Thoracic aorta (tissue), 2 donors: ENCODE measurements at regions not wholly inside any gene's neighbourhood (a gene's known extent, or its start where the extent isn't known, plus 50 kb on each side); places are given as distances from the start of the nearest gene placed in this dataset.

Experiments used
- ATAC-seq: fragments of 150-250 bp; one replicate; pipeline ENCODE4 v1.8.0; 2017; ENCODE audit warnings: low read depth; ENCODE audit not compliant: insufficient number of reproducible peaks, low FRiP score
- DNase-seq: peaks from one replicate; pipeline ENCODE4 v3.0.0-alpha.2; 2020; ENCODE audit warnings: low spot score
- H3K27ac ChIP-seq, 2 donors: fragments of 200-600 bp; sonication (generic); 1 replicate in 1 of 2; 2 replicates in 1 of 2; pipeline ENCODE4 v1.5.1; 2016; ENCODE audit warnings: mild to moderate bottlenecking in 2 of 2, moderate library complexity in 2 of 2
- H3K27me3 ChIP-seq: fragments of 200-600 bp; sonication (generic); replicated peaks from 2 replicates; pipeline ENCODE4 v1.6.0; 2016; ENCODE audit warnings: mild to moderate bottlenecking; ENCODE audit not compliant: insufficient read depth
- H3K36me3 ChIP-seq: fragments of 200-600 bp; sonication (generic); one replicate; pipeline ENCODE4 v1.5.1; 2016
- H3K4me1 ChIP-seq, 2 donors: fragments of 200-600 bp; sonication (generic); 1 replicate in 1 of 2; 2 replicates in 1 of 2; pipeline versions ENCODE4 v1.5.1 to v1.6.0; 2016; ENCODE audit warnings: low read depth in 2 of 2, mild to moderate bottlenecking in 1 of 2; ENCODE audit not compliant: control insufficient read depth in 1 of 2
- H3K4me3 ChIP-seq: fragments of 200-600 bp; sonication (generic); 2 replicates; pipeline ENCODE4 v1.5.1; 2016; ENCODE audit warnings: mild to moderate bottlenecking
- H3K9me3 ChIP-seq: fragments of 200-600 bp; sonication (generic); 2 replicates; pipeline ENCODE4 v1.5.1; 2016
- CTCF ChIP-seq: fragments of 200-600 bp; sonication (generic); IDR thresholded peaks from one replicate; pipeline ENCODE4 v1.5.1; 2019; ENCODE audit warnings: antibody characterized with exemption

GRCh38 chr2:152971685-152972084 is 253.3 kb downstream of the ARL6IP6 start:
- DNase-seq (no peak), ATAC-seq (no peak)
- no peaks in the 10 kb centered on the region for H3K36me3 ChIP-seq
- no peaks in the 10 kb centered on the region for H3K4me1 ChIP-seq
- H3K27me3 ChIP-seq, result no peaks in the 10 kb centered on the region
- H3K4me3 ChIP-seq, result no peak overlapping the region
- no peak for TF ChIP-seq CTCF
- H3K27ac ChIP-seq, result no peak overlapping the region
- H3K9me3 ChIP-seq, result no peaks in the 10 kb centered on the region

- no peaks in the 10 kb centered on the region for H3K9me3 ChIP-seq
- no peak for ATAC-seq
- H3K4me3 ChIP-seq, result no peak overlapping the region
- H3K27ac ChIP-seq, result no peak overlapping the region
- H3K36me3 ChIP-seq, result no peaks in the 10 kb centered on the region
- no peaks in the 10 kb centered on the region for H3K4me1 ChIP-seq
- no peaks in the 10 kb centered on the region for H3K27me3 ChIP-seq
- no peak for DNase-seq
- no peak for TF ChIP-seq CTCF
Observed at GRCh38 chr2:152962446-152962845, 244.0 kb downstream of the ARL6IP6 start.

- Histone ChIP-seq H3K4me1 (no peaks in the 10 kb centered on the region), H3K4me3 (no peak overlapping the region), H3K27me3 (no peaks in the 10 kb centered on the region), H3K36me3 (no peaks in the 10 kb centered on the region), H3K27ac (no peak overlapping the region), H3K9me3 (no peaks in the 10 kb centered on the region)
- no peak for ATAC-seq
- no peak for DNase-seq
- no peak for TF ChIP-seq CTCF
Observed at GRCh38 chr2:152961351-152961750, 242.9 kb downstream of the ARL6IP6 start.

GRCh38 chr2:152950126-152950525 is 231.7 kb downstream of the ARL6IP6 start:
- no peak overlapping the region for H3K4me3 ChIP-seq
- DNase-seq (no peak), ATAC-seq (no peak)
- H3K4me1 ChIP-seq, result no peaks in the 10 kb centered on the region
- H3K27ac ChIP-seq, result no peak overlapping the region
- no peak for TF ChIP-seq CTCF
- no peaks in the 10 kb centered on the region for H3K27me3 ChIP-seq
- H3K36me3 ChIP-seq, result no peaks in the 10 kb centered on the region
- H3K9me3 ChIP-seq, result no peaks in the 10 kb centered on the region

GRCh38 chr2:152944099-152944498 is 225.7 kb downstream of the ARL6IP6 start:
- Histone ChIP-seq H3K4me1 (no peaks in the 10 kb centered on the region), H3K27me3 (no peaks in the 10 kb centered on the region), H3K36me3 (no peaks in the 10 kb centered on the region), H3K9me3 (no peaks in the 10 kb centered on the region), H3K27ac (no peak overlapping the region), H3K4me3 (no peak overlapping the region)
- TF ChIP-seq CTCF, result no peak
- ATAC-seq (no peak), DNase-seq (no peak)
